T-helper 2 cell treated with Interferon-gamma antibody and Interleukin-4, amounts not matched to agents 5 μg/mL and 100 μg/mL, for 36 hours (primary cell): ENCODE measurements at regions not wholly inside any gene's neighbourhood (a gene's known extent, or its start where the extent isn't known, plus 50 kb on each side); places are given as distances from the start of the nearest gene placed in this dataset.

Experiments
- DNase-seq: peaks from one replicate; pipeline ENCODE4 v3.0.0; 2021; ENCODE audit warnings: low spot score
- H3K27ac Mint-ChIP-seq: one replicate; pipeline ENCODE4 v1.8.0; 2021; ENCODE audit warnings: mild to moderate bottlenecking, mixed read lengths
- H3K27me3 Mint-ChIP-seq: one replicate; pipeline ENCODE4 v1.8.0; 2021; ENCODE audit warnings: low read depth, mixed read lengths
- H3K36me3 Mint-ChIP-seq: one replicate; pipeline ENCODE4 v1.8.0; 2021; ENCODE audit warnings: low read depth, mixed read lengths
- H3K4me1 Mint-ChIP-seq: one replicate; pipeline ENCODE4 v1.8.0; 2021; ENCODE audit warnings: low read depth, mixed read lengths
- H3K4me3 Mint-ChIP-seq: one replicate; pipeline ENCODE4 v1.8.0; 2022; ENCODE audit warnings: mild to moderate bottlenecking, moderate library complexity, mixed read lengths
- H3K9me3 Mint-ChIP-seq: one replicate; pipeline ENCODE4 v1.8.0; 2021; ENCODE audit warnings: mixed read lengths

- Mint-ChIP-seq H3K4me3 (no peak overlapping the region), H3K27me3 (peaks cover 8% of the 10 kb centered on the region), H3K9me3 (no peaks in the 10 kb centered on the region), H3K27ac (no peak overlapping the region), H3K36me3 (no peaks in the 10 kb centered on the region), H3K4me1 (no peaks in the 10 kb centered on the region)
- DNase-seq = no peak
Observed at GRCh38 chr6:139919107-139920026, 544.9 kb upstream of the CITED2 start.

- Mint-ChIP-seq H3K4me1 (no peaks in the 10 kb centered on the region), H3K4me3 (no peak overlapping the region), H3K9me3 (no peaks in the 10 kb centered on the region), H3K27me3 (peaks cover 8% of the 10 kb centered on the region), H3K36me3 (no peaks in the 10 kb centered on the region), H3K27ac (no peak overlapping the region)
- no peak for DNase-seq
Observed at GRCh38 chr6:139917951-139918630, 543.6 kb upstream of the CITED2 start.

GRCh38 chr6:139914910-139915309 lies 540.5 kb upstream of the CITED2 start:
- Mint-ChIP-seq H3K4me3 (no peak overlapping the region), H3K36me3 (no peaks in the 10 kb centered on the region), H3K27me3 (no peaks in the 10 kb centered on the region), H3K4me1 (no peaks in the 10 kb centered on the region), H3K9me3 (no peaks in the 10 kb centered on the region), H3K27ac (no peak overlapping the region)
- no peak for DNase-seq

GRCh38 chr6:139912735-139913400 lies 538.4 kb upstream of the CITED2 start:
- Mint-ChIP-seq H3K27me3 (no peaks in the 10 kb centered on the region), H3K4me3 (no peak overlapping the region), H3K9me3 (no peaks in the 10 kb centered on the region), H3K4me1 (no peaks in the 10 kb centered on the region), H3K36me3 (no peaks in the 10 kb centered on the region), H3K27ac (no peak overlapping the region)
- no peak for DNase-seq

GRCh38 chr6:139909992-139910391 lies 535.5 kb upstream of the CITED2 start:
- no peak for DNase-seq
- Mint-ChIP-seq H3K4me3 (no peak overlapping the region), H3K27me3 (no peaks in the 10 kb centered on the region), H3K27ac (no peak overlapping the region), H3K9me3 (no peaks in the 10 kb centered on the region), H3K4me1 (no peaks in the 10 kb centered on the region), H3K36me3 (no peaks in the 10 kb centered on the region)

GRCh38 chr6:139905404-139906052 lies 531.1 kb upstream of the CITED2 start:
- H3K9me3 Mint-ChIP-seq = no peaks in the 10 kb centered on the region
- H3K4me1 Mint-ChIP-seq = no peaks in the 10 kb centered on the region
- no peak for DNase-seq
- H3K4me3 Mint-ChIP-seq = no peak overlapping the region
- H3K27me3 Mint-ChIP-seq = no peaks in the 10 kb centered on the region
- no peak overlapping the region for H3K27ac Mint-ChIP-seq
- H3K36me3 Mint-ChIP-seq = no peaks in the 10 kb centered on the region

GRCh38 chr6:139904568-139904967 lies 530.1 kb upstream of the CITED2 start:
- Mint-ChIP-seq H3K4me1 (no peaks in the 10 kb centered on the region), H3K27me3 (no peaks in the 10 kb centered on the region), H3K9me3 (no peaks in the 10 kb centered on the region), H3K4me3 (no peak overlapping the region), H3K27ac (no peak overlapping the region), H3K36me3 (no peaks in the 10 kb centered on the region)
- DNase-seq = no peak

- Mint-ChIP-seq H3K4me1 (no peaks in the 10 kb centered on the region), H3K4me3 (no peak overlapping the region), H3K27ac (no peak overlapping the region), H3K27me3 (no peaks in the 10 kb centered on the region), H3K36me3 (no peaks in the 10 kb centered on the region), H3K9me3 (no peaks in the 10 kb centered on the region)
- no peak for DNase-seq
Observed at GRCh38 chr6:139904158-139904533, 529.7 kb upstream of the CITED2 start.

- no peak for DNase-seq
- Mint-ChIP-seq H3K36me3 (no peaks in the 10 kb centered on the region), H3K27ac (peak overlapping the region; percentile 17), H3K4me1 (no peaks in the 10 kb centered on the region), H3K27me3 (no peaks in the 10 kb centered on the region), H3K9me3 (no peaks in the 10 kb centered on the region), H3K4me3 (no peak overlapping the region)
Observed at GRCh38 chr6:139903411-139904157, 529.1 kb upstream of the CITED2 start.

- no peak for DNase-seq
Observed at GRCh38 chr6:139895205-139895793, 520.9 kb upstream of the CITED2 start.

GRCh38 chr6:139894271-139894670 lies 519.8 kb upstream of the CITED2 start:
- H3K36me3 Mint-ChIP-seq = no peaks in the 10 kb centered on the region
- H3K4me3 Mint-ChIP-seq = no peak overlapping the region
- H3K27me3 Mint-ChIP-seq = peaks cover 3% of the 10 kb centered on the region
- no peaks in the 10 kb centered on the region for H3K9me3 Mint-ChIP-seq
- DNase-seq = no peak
- no peak overlapping the region for H3K27ac Mint-ChIP-seq
- no peaks in the 10 kb centered on the region for H3K4me1 Mint-ChIP-seq

More at GRCh38 chr6:139895205-139895793, 520.9 kb upstream of the CITED2 start:
- Mint-ChIP-seq H3K36me3 (no peaks in the 10 kb centered on the region), H3K27me3 (no peaks in the 10 kb centered on the region), H3K4me3 (no peak overlapping the region), H3K9me3 (no peaks in the 10 kb centered on the region), H3K4me1 (no peaks in the 10 kb centered on the region), H3K27ac (no peak overlapping the region)

GRCh38 chr6:139891471-139891870 lies 517.0 kb upstream of the CITED2 start:
- Mint-ChIP-seq H3K9me3 (no peaks in the 10 kb centered on the region), H3K4me1 (no peaks in the 10 kb centered on the region), H3K4me3 (no peak overlapping the region), H3K27ac (no peak overlapping the region), H3K36me3 (no peaks in the 10 kb centered on the region), H3K27me3 (peaks cover 5% of the 10 kb centered on the region)
- DNase-seq = no peak

GRCh38 chr6:139888681-139889122 lies 514.3 kb upstream of the CITED2 start:
- peaks cover 5% of the 10 kb centered on the region for H3K27me3 Mint-ChIP-seq

More at GRCh38 chr6:139888681-139889122, 514.3 kb upstream of the CITED2 start:
- H3K4me3 Mint-ChIP-seq = no peak overlapping the region
- no peaks in the 10 kb centered on the region for H3K4me1 Mint-ChIP-seq
- no peaks in the 10 kb centered on the region for H3K36me3 Mint-ChIP-seq
- H3K27ac Mint-ChIP-seq = no peak overlapping the region
- DNase-seq = no peak
- H3K9me3 Mint-ChIP-seq = no peaks in the 10 kb centered on the region
